HG03045 (cell line): ENCODE measurements at regions not wholly inside any gene's neighbourhood (a gene's known extent, or its start where the extent isn't known, plus 50 kb on each side); places are given as distances from the start of the nearest gene placed in this dataset.

ENCODE experiments used
- ATAC-seq: cut with Tn5 transposase; IDR thresholded peaks from one replicate; pipeline ENCODE4 v1.9.1; 2021; ENCODE audit warnings: mild to moderate bottlenecking, moderate library complexity; ENCODE audit not compliant: unreplicated experiment

DNA sequence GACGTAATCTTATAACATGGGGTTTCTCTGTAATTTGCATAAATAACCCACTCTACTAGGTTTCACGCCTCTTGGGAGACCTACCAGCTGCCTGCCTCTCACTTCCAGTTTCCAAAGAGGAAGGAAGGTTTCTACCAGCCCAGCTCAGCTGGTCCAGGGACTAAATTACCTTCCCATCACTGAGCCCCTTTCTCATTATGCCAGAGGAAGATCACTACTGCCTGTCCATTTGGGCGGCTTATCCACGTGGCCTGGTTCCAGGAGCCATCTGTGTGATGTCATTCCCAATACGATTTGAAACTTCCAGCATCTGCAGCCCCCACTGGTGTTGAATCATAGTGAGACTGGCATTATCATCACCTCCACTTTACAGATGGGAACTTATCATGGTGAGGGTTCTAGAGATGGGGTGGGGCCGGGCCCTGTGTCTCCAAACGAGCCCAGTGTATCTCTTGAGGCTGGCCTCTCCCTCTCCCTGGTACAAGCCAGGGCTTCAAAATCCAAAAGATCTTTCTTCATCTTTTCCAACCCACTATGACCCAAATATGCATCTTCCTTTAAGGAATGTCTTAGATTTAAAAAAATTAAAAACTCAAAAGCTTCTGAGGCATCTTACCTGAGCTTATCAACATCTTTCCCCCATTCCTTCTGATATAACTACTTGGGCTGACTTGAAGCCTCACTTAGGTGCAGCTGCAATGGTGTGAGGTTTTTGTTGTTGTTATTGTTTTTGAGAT is 140.8 kb downstream of the DDX1 start:
- ATAC-seq: peak; percentile 96

DNA sequence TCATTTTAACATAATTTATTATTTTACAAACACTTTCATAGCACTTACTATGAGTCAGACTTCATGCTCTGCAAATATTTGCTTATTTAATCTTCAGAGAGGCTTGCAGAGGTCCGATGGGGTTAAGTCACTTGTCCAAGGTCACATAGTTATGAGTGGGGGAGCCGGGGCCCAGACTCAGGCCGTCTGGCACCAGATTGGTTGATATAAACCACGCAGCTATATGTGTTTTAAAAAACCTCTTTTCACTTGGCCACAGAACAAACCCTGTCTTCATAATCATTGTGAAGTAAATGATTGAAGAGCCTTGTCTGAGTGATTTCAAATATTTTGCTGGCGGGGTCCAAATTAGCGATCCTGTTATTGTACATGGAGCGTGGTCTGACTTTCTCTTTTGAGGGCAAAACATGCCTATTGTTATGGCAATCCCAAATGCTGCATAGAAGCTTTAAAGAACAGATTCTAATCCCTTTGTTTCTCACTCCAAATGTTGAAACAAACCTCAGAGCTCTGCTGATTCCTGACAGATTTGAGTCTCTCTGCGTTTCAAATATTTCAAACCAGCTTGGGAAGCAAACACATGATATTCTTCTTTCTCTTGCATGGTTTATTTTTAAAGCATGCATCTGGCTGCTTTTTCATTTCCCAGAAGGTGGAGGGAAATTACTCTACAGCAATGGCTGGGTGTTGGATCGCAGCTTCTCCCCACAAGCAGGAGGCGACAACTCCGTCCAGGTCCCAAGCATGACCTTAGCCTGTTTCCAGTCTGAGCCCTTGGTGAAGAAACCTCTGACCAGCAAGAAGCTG is 142.4 kb downstream of the DDX1 start:
- no peak for ATAC-seq

DNA sequence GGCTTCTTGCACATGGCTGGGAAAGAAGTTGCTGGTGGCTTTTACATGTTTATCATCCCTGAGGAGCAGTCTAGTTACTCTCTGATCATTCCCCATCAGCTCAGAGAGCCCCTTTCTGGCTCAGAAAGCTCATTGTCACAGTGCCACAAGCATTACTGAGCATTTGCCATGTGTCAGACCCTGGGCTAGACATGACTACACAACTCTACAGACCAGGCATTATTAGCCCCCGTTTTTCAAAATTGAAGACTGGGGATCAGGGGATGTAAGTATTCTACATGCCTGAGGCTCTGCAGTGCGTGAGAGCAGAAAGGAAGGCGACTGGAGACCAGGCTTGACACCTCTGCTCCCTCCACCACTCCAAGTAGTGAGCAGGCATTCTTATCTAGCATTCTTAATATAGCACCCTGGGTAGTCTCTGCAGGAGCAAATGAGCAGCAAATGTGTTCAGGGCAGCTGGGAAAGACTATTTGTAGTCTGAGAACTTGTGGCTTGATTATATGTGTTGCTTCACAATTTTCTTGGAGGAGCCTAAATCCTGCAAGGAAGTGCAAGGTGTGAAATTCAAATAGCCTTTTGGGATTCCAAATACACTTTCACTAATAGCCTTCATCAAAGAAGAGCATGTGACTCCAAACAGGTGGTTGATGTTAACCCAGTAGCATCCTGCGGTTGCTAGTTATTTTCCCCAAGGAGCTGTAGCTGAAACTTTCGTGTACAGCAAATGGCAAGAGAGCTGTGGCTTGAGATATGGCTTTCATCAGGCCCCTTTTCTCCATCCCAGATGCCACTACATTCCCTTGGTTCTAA is 143.2 kb downstream of the DDX1 start:
- ATAC-seq: no peak

DNA sequence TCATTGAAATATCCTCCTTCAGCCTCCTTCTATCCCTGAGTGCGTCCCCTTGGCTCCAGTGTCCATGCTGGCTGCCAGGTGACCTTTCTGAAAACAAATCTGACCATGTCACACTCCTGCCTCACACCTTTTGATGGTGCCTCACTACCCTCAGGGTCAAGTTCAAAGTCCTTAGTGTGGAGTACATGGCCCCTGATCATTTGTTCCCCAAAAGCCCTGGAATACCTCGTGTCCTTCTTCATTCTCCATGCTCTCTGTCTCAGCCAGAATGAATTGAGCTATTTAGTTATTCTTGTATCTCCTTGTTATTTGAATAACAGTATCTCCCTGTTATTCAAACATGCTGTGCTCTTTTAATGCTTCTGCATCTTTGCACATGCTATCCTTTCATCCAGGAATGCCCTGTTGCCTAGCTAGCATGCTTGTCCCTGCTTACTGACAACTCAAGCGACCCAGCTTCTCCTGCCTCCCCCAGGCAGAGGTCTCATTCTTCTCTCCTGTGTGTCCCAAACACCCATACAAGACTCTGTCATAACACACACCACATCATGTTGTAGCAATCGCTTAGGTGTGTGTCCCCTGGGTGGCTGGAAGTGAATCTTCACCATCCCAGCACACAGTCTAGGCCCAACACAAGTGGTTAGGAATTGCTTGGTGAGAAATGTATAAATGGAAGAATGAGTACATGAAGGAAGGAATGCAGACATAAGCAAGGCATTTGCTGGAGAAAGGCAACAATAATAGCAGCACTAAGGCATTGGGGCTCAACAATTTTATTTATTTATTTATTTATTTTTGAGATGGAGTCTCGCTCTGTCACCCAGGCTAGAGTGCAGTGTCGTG is 144.0 kb downstream of the DDX1 start:
- ATAC-seq: no peak

DNA sequence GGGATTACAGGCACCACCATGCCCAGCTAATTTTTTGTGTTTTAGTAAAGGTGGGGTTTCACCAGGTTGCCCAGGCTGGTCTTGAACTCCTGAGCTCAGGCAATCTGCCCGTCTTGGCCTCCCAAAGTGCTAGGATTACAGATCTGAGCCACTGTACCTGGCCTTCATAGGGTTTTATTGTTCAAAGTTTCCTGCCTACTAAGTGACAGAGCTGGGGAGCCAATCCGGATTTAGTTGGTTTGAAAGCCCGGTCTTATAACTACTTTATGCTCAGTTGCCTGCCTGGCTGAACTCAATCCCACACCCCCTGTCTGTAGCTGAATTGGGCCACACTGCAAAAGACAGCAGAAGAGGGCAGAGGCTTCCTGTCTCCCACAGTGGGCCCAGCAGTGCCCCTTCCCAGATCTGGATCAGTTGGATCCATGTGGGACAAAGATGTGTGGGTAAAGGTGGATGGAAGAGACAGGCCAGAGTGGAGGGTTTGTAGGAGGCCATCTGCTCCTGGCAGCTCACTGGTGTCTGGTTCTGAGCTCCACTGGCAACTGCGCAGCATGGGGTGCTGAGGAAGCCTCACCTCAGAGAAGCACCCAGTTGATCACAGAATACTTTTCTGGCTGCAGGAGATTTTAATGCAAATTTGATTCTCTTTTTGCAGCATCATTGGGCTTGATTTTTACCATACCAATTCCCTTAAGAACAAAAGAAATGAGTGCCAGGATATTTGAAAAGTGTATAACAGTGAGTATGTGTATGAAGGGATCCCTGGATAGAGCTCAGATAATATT is 144.9 kb downstream of the DDX1 start:
- ATAC-seq: no peak

DNA sequence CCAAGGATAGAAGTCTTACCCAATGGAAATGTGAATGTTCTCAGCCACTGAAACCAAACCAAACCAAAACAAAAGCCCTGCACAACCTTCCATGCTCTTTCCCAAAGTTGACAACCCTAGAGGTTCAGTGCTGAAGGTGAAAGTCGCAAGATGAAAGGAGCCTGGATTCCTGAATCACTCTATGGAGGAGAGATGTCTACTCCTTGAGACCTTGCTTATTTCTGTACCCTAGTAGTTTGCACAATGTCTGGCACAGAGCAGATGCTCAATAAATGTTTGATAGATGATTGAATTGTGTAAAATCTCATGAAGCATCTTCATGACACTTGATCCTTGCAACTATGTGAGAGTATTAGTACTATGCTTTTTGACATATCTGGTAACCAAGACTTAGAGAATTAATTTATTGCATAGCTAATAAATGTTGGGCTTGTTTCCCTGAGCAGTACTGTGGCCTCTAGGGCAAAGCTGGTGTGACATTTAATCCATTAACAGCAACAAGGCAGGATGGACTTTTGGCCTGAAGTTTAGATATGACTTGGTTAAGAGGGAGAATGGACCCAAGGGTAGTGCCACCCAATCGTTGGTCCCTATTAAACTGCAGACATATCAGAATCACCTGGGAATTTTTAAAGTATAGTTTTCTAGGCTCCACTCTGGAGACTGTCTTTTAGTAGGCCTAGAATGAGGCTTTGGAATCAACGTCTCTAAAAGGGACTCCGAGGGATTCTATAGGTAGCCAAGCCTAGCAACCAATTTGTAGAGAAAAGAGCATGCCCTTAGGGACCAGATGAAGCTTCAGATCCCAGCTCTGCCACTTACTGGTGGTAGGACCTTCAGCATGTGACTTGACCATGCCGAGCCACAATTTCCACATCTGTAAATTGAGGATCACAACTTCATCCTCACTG is 145.9 kb downstream of the DDX1 start:
- no peak for ATAC-seq

DNA sequence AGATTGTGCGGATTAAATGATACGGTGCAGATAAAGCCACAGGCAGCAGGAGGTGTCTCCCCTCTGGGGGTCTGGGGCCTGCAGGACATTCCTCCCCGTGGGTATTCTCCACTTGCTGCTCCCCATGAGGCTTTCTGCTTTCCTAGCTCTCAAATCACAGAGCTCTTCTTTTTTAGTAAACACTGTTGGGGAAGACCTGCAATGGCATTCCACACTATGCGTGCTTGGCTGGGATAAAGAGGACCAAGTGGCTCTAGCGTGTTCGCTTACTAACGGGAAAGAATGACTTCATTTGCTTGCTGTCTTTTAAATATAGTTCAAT is 146.5 kb downstream of the DDX1 start:
- no peak for ATAC-seq

DNA sequence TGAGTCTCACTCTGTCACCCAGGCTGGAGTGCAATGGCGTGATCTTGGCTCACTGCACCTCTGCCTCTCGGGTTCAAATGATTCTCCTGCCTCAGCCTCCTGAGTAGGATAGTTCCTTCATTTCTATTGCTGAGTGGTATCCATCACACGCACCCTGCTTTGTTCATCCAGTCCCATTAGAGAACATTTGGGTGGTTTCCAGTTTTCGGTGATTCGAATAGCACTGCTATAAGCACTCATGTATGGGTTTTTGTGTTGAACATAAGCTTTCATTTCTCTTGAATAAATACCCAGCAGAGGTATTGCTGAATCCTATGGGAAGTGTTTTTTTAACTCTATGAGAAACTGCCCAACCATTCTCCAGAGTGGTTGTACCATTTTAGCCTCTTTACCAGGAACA is 147.3 kb downstream of the DDX1 start:
- no peak for ATAC-seq

DNA sequence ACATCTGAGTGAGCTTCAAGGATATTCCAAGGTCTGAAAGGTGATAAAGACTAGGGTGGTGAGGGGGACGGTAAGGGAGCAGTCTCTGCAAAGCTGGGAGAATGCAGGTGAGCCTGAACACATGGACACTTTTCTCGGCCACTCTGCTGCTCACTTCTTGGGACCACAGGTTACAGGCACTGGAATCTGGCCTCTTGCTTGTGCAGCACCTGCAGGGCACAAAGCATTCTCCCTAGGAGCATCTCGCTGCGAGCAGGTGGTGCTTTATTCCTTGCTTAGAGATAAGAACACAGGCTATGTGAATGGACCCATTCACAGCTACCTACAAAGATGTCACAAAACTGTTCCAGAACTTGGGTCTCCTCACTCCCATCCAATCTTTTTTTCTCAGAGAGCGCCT is 153.2 kb downstream of the DDX1 start:
- no peak for ATAC-seq

DNA sequence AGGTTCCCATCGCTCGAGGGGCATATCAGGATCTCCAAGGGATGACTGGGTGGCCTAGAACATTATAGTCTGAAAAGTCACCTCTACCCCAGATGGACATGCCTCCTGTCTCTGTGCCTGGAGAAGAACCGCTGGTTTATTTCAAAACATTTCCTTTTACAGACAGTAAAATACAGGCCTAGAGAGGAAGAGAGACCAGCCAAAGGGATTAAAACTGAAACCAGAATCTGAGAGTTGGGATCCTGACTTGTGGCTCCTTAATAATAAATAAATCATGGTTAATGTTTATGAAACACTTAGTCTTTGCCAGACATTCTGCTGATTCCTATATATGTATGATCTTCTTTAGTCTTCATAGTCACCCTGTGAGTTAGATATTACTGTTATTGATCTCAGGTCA is 153.7 kb downstream of the DDX1 start:
- no peak for ATAC-seq

DNA sequence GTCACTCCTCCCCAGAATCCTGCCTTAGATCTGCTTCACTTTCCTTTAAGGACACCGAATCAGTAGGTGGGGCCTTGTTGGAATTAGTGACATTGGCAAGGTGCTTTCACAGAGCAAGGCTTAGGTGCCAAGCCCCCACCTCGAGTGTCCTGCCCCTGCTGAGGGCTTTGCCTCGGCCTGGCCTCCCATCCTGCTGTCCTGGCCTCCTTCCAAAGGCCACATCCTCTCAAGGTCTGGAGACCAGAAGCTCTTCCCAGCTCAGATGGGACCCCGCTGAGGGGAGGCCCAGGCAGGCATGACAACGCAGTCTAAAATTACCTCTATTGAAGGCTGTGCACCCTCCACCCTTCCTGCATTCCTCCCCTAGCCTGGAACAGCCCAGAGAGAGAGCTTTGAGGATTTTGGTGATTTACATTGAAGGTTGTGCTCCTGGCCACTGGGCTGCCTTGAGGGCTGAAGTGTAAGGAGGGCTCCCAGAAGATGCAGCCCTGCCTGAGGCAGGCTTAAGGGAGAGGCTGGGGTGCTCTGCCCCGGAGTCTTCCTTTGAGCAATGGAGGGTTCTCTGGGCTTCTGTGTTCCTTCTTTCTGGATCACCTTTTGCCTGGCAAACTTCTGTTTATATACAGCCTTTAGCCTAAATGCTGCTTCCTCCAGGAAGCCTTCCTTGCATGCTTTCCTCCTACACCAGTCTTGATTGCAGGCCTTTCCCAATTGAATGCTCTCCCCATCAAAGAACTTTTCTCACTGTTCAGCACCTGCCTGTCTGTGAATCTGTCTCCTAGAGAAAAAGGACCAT is 154.4 kb downstream of the DDX1 start:
- ATAC-seq: no peak

DNA sequence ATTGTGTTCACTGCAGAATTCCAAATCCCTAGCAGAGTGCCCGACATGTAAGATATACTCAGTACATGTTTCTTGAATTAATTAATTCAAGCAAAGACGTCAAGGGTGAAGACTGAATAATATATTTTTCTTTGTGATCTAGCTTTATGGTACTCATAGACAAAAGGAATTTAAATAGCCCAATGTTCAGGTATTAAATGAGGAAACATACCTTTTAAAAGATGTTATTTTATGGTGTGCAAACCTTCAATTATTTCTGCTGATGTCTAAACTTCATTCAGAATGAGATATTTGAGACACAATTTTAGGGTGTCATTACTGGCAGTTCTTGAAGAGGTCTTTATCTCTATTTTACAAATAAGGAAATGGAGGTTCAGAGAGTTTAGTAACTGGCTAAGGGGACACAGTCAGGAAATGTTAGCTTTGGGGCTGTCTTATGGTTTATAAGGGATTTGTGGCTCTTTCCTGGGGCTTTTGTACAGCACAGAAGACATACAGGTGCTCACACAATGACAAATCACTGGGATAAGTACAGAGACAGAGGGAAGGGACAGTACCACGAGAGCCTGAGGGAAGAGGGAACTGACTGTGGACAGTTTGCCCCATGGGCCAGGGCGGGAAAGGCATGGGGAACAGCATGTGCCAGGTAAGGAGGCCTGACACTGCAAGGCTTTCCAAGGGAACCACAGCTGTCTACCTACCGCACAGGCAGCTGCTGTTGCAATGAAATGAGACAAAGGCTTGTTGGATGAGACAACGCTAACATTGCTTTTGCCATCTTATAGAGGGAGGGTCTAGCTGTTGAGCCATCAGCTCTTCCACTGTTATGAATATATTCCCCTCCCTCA is 155.3 kb downstream of the DDX1 start:
- no peak for ATAC-seq

DNA sequence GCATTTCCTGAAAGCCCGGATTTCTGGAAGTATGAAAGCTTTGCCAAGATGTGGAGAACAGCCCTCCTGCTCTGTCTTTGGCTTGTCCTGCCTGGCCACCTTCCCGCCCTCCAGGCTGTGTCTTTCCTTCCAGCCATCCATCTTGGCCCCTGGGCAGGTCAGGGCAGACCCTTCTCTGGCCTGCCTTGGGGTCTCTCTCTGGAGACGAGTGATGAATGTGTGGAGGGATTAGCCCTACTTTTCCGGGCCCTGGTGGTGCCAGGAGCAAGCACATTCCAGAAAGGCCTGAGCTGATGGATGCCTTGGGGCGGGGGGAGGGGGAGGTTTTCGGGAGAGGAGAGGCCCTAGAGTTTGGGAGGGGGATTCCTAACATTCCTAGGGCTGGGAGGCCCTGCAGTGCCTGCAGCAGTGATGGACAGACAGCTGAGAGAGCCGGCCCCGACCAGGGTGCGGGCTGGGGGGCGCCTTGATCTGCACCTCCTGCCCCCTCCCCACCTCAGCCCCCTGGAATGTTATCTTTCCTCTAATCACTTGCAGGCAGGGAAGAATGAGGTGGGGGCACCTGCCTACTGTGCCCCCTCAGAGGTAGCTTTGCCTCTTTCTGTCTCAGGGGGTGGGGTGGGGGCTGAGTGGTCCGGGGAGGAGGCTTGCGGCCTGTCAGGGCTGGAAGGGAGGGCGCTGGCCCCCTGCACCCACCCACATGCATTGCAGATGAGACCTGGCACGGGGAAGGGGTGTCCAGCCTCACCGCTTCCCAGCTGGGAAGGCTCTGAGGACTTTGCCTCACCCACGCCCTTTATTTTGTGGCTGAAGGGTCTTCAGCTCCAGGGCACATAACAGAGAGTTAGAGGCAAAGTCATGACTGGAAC is 156.2 kb downstream of the DDX1 start:
- no peak for ATAC-seq

DNA sequence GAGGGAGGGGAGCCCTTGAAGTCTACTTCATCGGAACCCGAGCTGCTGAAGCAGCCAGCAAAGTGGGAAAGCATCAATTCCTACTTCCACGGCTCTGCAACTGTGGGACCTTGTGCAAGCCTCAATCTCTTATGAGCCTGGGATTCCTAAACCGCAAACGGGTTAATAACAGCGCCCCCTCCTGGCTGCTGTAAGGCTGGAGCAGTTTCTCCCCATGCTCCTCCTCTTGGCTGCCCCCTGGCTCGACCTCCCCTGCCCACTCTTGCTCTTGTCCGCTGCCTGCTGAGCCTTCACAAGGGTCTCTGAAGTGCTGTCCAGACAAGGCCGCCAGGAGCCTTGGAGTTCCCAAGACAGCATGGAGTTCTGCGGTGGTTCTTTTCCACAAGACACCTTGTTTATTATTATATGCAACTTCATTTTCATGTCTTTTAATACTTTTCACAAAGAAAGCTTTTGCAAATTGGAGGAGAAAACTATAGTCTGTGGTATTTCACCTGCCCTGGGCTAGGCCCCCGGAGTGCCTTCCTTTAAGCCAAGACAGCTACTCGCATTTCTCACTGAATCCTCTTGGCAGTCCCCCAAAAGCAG is 157.2 kb downstream of the DDX1 start:
- ATAC-seq: no peak

DNA sequence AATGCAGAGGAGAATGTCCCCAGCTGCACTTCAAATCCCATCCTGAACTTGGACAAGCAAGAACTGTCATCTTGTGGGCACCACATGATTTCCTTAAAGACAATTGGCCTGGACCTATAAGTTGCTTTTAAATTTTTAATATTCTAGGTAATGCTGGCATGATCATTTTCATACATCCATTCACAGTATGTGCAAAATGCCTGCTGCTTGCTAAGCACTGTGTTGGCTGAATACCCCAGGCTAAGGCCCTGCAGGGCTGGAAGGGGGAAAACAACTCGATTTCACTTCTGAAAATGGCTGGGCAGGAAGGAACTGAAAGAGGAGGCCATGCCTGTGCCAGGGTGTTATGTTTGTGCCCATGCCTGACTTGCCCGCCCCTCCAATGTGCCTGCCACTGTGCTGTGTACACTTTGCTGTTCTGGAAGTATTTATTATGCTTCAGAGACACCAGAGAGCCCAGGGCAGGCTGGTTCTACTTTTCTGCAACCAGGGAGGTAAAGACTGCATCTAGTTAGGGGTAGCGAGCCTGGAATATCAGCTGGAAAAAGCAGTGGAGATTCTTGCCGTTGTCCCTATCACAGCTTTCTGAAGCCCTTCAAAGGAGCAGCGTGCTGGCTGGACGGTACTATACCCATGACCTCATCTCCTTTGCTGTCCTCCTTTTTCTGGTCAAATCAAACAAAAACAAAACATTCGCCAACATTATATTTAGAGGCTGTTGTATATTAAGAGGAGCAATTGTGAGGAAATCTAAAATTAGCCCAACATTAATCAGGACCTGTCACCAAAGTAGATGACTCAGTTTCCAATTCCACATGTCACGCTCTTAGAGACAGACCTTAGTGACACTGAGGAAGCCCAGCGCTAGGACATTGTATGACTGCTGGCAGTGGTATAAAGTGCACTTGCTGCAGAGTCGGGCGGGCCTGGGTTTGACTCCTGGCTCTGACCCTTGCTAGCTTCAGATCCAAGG is 158.1 kb downstream of the DDX1 start:
- ATAC-seq: no peak
